NCI-H345 (cell line): ENCODE measurements at regions not wholly inside any gene's neighbourhood (a gene's known extent, or its start where the extent isn't known, plus 50 kb on each side); places are given as distances from the start of the nearest gene placed in this dataset.
"Not testable (repeated sequence)": the region's sequence is repeated elsewhere in the genome, so short reads cannot be mapped to it uniquely, and the experiment has no call there.

ENCODE experiments used
- DNase-seq: peaks from one replicate; lab custom pipeline; 2025; lab: John Stamatoyannopoulos, UW

DNA sequence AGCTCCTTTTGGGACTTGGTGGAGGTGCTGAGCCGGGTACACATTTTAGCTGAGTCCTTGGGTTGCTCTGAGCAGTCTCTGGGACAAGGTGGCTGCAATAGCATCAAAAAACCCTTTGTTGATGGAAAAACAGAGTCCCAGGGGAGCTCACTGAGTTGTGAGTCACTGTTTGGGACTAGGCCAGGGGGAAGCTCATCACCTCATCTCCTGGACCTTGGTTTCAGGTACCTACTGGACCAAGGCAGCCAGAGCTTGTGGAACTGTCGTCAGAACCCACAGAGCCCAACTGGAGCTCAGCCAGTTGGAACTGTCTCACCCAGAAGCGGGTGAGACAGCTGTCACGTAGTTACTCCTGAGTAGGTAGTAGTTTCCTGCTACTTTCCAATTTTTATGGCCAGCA, 146.7 kb downstream of the HLX start:
- no peak for DNase-seq

- DNase-seq: no peak
Measured at GRCh38 chr1:221029981-221030649, 150.9 kb downstream of the HLX start.

- no peak for DNase-seq
Measured at GRCh38 chr1:221030990-221031389, 151.7 kb downstream of the HLX start.

- DNase-seq: no peak
Measured at GRCh38 chr1:221031458-221032203, 152.4 kb downstream of the HLX start.

GRCh38 chr1:221032204-221032585, 153.0 kb downstream of the HLX start:
- DNase-seq: no peak

DNA sequence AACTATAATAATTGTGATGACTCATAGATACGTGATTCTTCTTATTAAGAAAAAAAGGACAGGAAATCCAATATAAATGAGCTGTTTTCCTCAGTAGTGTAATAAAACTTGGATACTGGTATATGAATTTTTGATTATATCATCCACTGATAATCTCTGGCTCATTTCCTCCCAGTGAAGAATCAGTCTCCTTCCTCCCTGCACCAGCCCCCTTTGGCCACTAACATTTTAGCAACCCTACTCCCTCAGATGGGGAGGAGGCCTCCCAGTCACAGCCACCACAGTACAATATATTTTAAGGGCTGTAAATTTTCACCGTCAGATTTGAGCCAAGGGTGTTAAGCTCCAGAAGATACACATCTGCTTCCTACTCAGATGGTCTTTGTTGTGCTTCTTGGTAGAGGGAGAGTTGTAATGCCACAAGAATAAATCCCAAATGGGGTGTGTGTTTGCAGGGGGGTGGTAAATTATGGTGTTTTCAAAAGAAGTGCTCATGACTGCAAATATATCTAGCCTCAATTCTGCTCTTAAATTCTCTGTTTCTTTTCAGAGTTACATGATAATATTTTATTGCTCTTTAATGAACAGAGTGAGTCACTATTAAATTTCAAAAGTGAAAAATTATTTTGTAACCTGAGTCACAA, 153.5 kb downstream of the HLX start:
- no peak for DNase-seq

DNA sequence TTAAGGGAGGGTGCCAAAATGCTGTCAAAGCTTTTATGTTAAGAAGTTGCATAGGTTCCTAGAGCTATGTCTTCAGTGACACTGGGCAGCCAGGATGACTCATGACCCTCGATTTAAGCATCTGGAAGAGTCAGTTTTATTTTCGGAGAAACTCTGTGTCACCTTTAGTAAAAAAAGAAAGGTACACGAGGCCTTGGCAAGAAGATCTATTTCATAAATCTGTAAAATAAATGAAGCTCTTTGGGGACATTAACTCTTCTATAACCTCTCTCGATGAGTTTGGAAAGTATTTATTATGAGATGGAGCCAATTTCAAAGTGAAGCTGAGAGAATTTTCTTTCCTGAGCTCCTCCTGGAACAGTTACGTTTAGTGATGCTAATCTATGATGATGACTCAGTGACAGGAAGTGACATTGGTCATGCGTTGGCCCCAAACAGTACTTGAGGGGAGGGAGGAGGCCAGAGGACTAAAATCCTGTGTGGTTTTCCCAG, 156.5 kb downstream of the HLX start:
- DNase-seq: no peak

DNA sequence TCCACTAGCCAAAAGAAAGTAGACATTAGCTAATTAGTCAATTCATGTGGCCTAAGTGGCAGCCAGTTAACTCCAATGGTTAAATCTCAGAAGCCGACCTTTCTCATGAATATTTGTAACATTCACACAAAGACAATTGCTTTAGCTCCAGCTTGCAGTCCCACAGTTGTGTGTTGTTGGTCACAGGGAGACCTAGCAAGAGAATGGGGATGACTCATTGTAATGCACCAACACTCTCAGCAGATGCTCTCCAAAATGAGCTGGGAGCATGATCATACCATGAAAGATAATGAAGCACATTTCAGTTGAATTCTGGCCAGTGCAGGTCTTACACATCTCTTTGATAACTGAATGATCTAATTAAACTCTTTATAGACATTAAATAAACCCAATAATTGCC, 160.4 kb downstream of the HLX start:
- DNase-seq: no peak

- DNase-seq: no peak
Measured at GRCh38 chr1:221040101-221040500, 160.9 kb downstream of the HLX start.

DNA sequence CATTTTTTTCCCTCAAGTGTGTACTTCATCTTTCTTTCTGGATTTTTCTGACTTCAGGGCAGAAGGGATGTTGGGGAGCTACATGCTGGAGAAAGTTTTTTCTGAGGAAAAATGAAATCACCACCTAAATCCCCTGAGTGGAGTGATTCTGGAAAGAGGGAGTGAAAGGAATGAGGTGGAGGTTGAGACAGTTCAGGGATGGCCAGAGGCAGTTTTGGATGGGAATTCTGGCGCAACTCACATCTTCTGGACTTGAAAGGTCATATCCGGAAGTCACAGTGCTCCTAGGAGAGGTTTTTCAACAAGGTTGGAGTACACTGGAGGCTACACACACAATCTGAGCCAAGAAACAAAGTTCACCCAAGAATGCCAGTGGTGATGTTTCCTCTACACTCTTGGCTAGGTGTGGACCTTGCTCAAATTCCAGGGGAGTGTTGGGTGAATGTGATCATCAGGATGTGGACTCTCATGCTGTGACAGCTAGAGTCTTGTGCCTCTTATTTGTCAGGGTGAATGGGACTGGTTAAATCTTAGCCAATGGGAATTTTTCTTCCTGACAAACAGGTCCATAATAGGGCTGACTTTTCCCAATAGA, 161.5 kb downstream of the HLX start:
- no peak for DNase-seq

- no peak for DNase-seq
Measured at GRCh38 chr1:221044538-221044937, 165.3 kb downstream of the HLX start.

- no peak for DNase-seq
Measured at GRCh38 chr1:221045151-221045550, 165.9 kb downstream of the HLX start.

- DNase-seq: no peak
Measured at GRCh38 chr1:221045842-221046831, 166.9 kb downstream of the HLX start.

GRCh38 chr1:221051391-221051790, 172.1 kb downstream of the HLX start:
- not testable (repeated sequence) for DNase-seq

GRCh38 chr1:221053889-221054288, 174.6 kb downstream of the HLX start:
- DNase-seq: no peak

- no peak for DNase-seq
Measured at GRCh38 chr1:221059506-221059905, 180.3 kb downstream of the HLX start.

- no peak for DNase-seq
Measured at GRCh38 chr1:221063651-221064050, 184.4 kb downstream of the HLX start.

DNA sequence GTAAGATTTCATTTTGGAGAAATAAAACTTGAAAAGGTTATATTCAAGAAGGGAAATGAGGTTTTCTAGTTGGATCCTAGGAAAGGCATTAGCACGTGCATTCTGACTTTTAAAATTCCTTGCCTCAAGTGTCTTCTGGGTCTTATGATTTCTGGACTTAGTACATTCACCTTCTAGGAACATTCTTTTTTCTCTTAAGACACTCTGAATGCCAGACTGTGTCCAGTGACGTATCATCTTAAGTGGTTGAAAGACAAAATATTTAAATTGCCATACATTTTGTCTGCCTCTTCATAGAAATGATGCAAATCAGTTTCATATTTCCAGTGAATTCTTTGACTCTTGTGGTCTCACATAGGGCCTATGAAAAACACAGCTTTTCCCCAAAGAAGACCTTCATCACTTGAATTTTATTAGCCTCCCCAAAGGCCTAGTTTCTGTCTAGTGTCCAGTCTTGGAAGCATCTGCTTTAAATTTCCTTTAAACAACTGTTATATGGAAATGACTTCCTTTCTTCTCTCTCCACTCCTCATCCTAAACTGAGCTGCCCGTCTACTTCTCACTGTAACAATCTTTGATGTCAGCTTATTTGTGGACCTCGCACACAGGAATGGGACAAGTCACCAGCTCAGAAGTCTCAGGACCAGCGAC, 187.2 kb downstream of the HLX start:
- no peak for DNase-seq

- DNase-seq: no peak
Measured at GRCh38 chr1:221067721-221068120, 188.5 kb downstream of the HLX start.

DNA sequence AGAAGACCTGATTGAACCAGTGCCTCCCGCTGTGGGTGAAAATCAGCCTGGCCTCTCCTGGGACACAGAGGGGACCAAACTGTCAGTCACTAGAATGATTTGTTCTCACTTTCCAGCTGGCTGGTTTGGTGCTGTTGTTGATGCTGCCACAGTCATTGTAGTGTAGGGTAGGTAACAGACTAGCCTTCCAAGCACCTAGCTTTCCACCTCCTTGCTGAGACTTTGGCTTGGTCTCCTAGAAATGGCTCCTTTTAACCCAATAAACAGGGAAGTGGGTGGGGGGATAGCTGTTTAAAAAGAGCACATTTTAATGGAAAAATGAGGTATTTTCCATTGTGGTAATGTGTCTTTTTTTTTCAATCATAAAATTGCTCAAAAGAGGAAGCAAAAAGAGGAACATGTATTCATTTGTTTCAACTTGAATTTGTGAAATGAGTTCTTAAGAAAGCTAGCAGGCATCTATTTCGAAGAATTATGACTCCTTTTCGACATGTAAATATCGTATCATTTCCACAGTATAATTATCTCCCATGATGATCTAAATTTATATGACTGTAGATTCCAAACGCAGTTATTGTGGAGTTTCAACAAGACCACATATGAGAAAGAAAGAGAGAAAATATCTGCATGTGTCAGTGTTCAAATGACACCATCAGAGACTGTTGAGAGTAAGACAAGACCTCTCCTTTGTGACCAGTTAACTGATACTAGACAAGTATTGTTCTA, 190.1 kb downstream of the HLX start:
- DNase-seq: no peak
